ENCODE measurements at regions not wholly inside any gene's neighbourhood (a gene's known extent, or its start where the extent isn't known, plus 50 kb on each side); places are given as distances from the start of the nearest gene placed in this dataset.

DNA sequence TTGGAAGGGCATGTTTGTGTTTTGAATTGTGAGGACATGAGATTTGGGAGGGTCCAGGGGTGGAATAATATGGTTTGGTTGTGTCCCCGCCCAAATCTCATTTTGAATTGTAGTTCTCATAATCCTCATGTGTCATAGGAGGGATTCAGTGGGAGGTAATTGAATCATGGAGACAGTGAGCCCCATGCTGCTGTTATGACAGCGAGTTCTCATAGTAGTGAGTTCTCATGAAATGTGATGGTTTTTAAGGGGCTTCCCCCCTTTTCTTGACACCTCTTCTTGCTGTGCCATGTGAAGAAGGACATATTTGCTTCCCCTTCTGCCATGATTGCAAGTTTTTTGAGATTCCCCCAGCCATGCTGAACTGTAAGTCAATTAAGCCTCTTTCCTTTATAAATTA lies 260.0 kb downstream of the DUSP6 start:
- TF ChIP-seq POLR2A (IDR thresholded peaks at IDR 0.05): no peak
- TF ChIP-seq, protein P1, sequence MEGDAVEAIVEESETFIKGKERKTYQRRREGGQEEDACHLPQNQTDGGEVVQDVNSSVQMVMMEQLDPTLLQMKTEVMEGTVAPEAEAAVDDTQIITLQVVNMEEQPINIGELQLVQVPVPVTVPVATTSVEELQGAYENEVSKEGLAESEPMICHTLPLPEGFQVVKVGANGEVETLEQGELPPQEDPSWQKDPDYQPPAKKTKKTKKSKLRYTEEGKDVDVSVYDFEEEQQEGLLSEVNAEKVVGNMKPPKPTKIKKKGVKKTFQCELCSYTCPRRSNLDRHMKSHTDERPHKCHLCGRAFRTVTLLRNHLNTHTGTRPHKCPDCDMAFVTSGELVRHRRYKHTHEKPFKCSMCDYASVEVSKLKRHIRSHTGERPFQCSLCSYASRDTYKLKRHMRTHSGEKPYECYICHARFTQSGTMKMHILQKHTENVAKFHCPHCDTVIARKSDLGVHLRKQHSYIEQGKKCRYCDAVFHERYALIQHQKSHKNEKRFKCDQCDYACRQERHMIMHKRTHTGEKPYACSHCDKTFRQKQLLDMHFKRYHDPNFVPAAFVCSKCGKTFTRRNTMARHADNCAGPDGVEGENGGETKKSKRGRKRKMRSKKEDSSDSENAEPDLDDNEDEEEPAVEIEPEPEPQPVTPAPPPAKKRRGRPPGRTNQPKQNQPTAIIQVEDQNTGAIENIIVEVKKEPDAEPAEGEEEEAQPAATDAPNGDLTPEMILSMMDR (IDR thresholded peaks at IDR 0.05 in 4 of 5, conservative IDR thresholded peaks at IDR 0.05 in 1 of 5): no peak
